NT2/D1 (cell line): ENCODE measurements at regions not wholly inside any gene's neighbourhood (a gene's known extent, or its start where the extent isn't known, plus 50 kb on each side); places are given as distances from the start of the nearest gene placed in this dataset.

ENCODE experiments used
- DNase-seq: peaks from one replicate; pipeline ENCODE4 v3.0.0-alpha.2; 2011; ENCODE audit warnings: low read depth, low spot score
- H3K27me3 ChIP-seq: 2 replicates; pipeline ENCODE4 v1.6.0; 2011; ENCODE audit warnings: mild to moderate bottlenecking; ENCODE audit not compliant: insufficient read length, insufficient read depth
- H3K36me3 ChIP-seq: 2 replicates; pipeline ENCODE4 v1.6.1; 2011; ENCODE audit warnings: mild to moderate bottlenecking, low read length, mixed read lengths; ENCODE audit not compliant: insufficient read depth, insufficient read length
- H3K4me1 ChIP-seq: 2 replicates; pipeline ENCODE4 v1.5.1; 2011; ENCODE audit not compliant: insufficient read depth, insufficient read length
- H3K4me3 ChIP-seq: 2 replicates; pipeline ENCODE4 v1.5.1; 2011; ENCODE audit warnings: low read depth; ENCODE audit not compliant: insufficient read length
- H3K9ac ChIP-seq: 2 replicates; pipeline ENCODE4 v1.6.0; 2011; ENCODE audit warnings: low read depth; ENCODE audit not compliant: insufficient read length
- H3K9me3 ChIP-seq: 2 replicates; pipeline ENCODE4 v1.5.1; 2011; ENCODE audit warnings: mild to moderate bottlenecking, low read length; ENCODE audit not compliant: insufficient read depth
- SUZ12 ChIP-seq: IDR thresholded peaks from 2 replicates; pipeline ENCODE4 v1.6.1; 2011; ENCODE audit not compliant: insufficient read length, insufficient read depth; ENCODE audit errors: extremely low read depth
- YY1 ChIP-seq: IDR thresholded peaks from 2 replicates; pipeline ENCODE4 v1.6.1; 2011; ENCODE audit not compliant: insufficient read length, insufficient read depth
- ZNF274 ChIP-seq: IDR thresholded peaks from 2 replicates; pipeline ENCODE4 v1.6.1; 2011; ENCODE audit warnings: mild to moderate bottlenecking, low read depth, low read length

GRCh38 chrX:94414746-94415145 is 740.7 kb downstream of the FAM133A start:
- H3K9me3 ChIP-seq = no peaks in the 10 kb centered on the region
- no peaks in the 10 kb centered on the region for H3K27me3 ChIP-seq
- no peak for DNase-seq
- no peak overlapping the region for H3K4me3 ChIP-seq
- H3K36me3 ChIP-seq = no peaks in the 10 kb centered on the region
- H3K4me1 ChIP-seq = no peaks in the 10 kb centered on the region
- H3K9ac ChIP-seq = no peak overlapping the region
- TF ChIP-seq SUZ12 (no peak), YY1 (no peak), ZNF274 (no peak)

GRCh38 chrX:94418065-94418464 is 744.1 kb downstream of the FAM133A start:
- H3K9ac ChIP-seq = no peak overlapping the region
- no peaks in the 10 kb centered on the region for H3K27me3 ChIP-seq
- no peaks in the 10 kb centered on the region for H3K9me3 ChIP-seq
- DNase-seq = no peak
- TF ChIP-seq YY1 (no peak), SUZ12 (no peak), ZNF274 (no peak)
- no peaks in the 10 kb centered on the region for H3K4me1 ChIP-seq
- H3K36me3 ChIP-seq = no peaks in the 10 kb centered on the region
- H3K4me3 ChIP-seq = no peak overlapping the region

GRCh38 chrX:94424456-94424855 is 750.5 kb downstream of the FAM133A start:
- Histone ChIP-seq H3K4me1 (no peaks in the 10 kb centered on the region), H3K9ac (no peak overlapping the region), H3K9me3 (no peaks in the 10 kb centered on the region), H3K4me3 (no peak overlapping the region), H3K27me3 (no peaks in the 10 kb centered on the region), H3K36me3 (no peaks in the 10 kb centered on the region)
- no peak for DNase-seq
- TF ChIP-seq SUZ12 = no peak
- TF ChIP-seq YY1 = no peak
- no peak for TF ChIP-seq ZNF274

GRCh38 chrX:94430091-94430490 is 756.1 kb downstream of the FAM133A start:
- H3K9me3 ChIP-seq = no peaks in the 10 kb centered on the region
- no peaks in the 10 kb centered on the region for H3K36me3 ChIP-seq
- DNase-seq = no peak
- no peak overlapping the region for H3K9ac ChIP-seq
- no peaks in the 10 kb centered on the region for H3K4me1 ChIP-seq
- H3K27me3 ChIP-seq = no peaks in the 10 kb centered on the region
- TF ChIP-seq SUZ12 (no peak), YY1 (no peak), ZNF274 (no peak)
- H3K4me3 ChIP-seq = no peak overlapping the region

GRCh38 chrX:94435799-94436198 is 761.8 kb downstream of the FAM133A start:
- Histone ChIP-seq H3K9ac (no peak overlapping the region), H3K4me3 (no peak overlapping the region), H3K9me3 (no peaks in the 10 kb centered on the region), H3K36me3 (no peaks in the 10 kb centered on the region), H3K4me1 (no peaks in the 10 kb centered on the region), H3K27me3 (no peaks in the 10 kb centered on the region)
- TF ChIP-seq SUZ12 (no peak), ZNF274 (no peak), YY1 (no peak)
- no peak for DNase-seq

GRCh38 chrX:94454159-94454558 is 780.2 kb downstream of the FAM133A start:
- H3K9ac ChIP-seq = no peak overlapping the region
- no peak overlapping the region for H3K4me3 ChIP-seq
- no peaks in the 10 kb centered on the region for H3K9me3 ChIP-seq
- H3K27me3 ChIP-seq = no peaks in the 10 kb centered on the region
- DNase-seq = peak; percentile 5
- TF ChIP-seq SUZ12 (no peak), YY1 (no peak), ZNF274 (no peak)
- H3K4me1 ChIP-seq = no peaks in the 10 kb centered on the region
- no peaks in the 10 kb centered on the region for H3K36me3 ChIP-seq

- TF ChIP-seq ZNF274 (no peak), YY1 (no peak), SUZ12 (no peak)
- H3K4me1 ChIP-seq = no peaks in the 10 kb centered on the region
Measured at GRCh38 chrX:94454606-94455005, 780.6 kb downstream of the FAM133A start.

GRCh38 chrX:94455782-94456181 is 781.8 kb downstream of the FAM133A start:
- TF ChIP-seq YY1 (no peak), SUZ12 (no peak), ZNF274 (no peak)
- H3K9ac ChIP-seq = no peak overlapping the region
- no peaks in the 10 kb centered on the region for H3K9me3 ChIP-seq
- no peaks in the 10 kb centered on the region for H3K27me3 ChIP-seq
- no peak overlapping the region for H3K4me3 ChIP-seq
- no peak for DNase-seq
- no peaks in the 10 kb centered on the region for H3K36me3 ChIP-seq
- H3K4me1 ChIP-seq = no peaks in the 10 kb centered on the region

More at GRCh38 chrX:94454606-94455005, 780.6 kb downstream of the FAM133A start:
- peak; percentile 38 for DNase-seq
- H3K27me3 ChIP-seq = no peaks in the 10 kb centered on the region
- H3K9ac ChIP-seq = no peak overlapping the region
- no peaks in the 10 kb centered on the region for H3K9me3 ChIP-seq
- H3K36me3 ChIP-seq = no peaks in the 10 kb centered on the region
- H3K4me3 ChIP-seq = no peak overlapping the region
